Heart left ventricle (tissue), 16 donors: ENCODE measurements at regions not wholly inside any gene's neighbourhood (a gene's known extent, or its start where the extent isn't known, plus 50 kb on each side); places are given as distances from the start of the nearest gene placed in this dataset.

Source experiments
- ATAC-seq, 4 donors: fragments of 200-7000 bp; cut with Tn5 transposase; one replicate each; pipeline ENCODE4 v1.9.1; 2020 to 2022; ENCODE audit warnings: moderate library complexity in 4 of 4, mild to moderate bottlenecking in 3 of 4, moderate number of reproducible peaks in 1 of 4
- DNase-seq, 5 donors: peaks; one replicate each; pipeline ENCODE4 v3.0.0-alpha.2; 2020
- H3K27ac ChIP-seq, 12 donors: fragments of 200-600 bp; sonication (generic) in 4 of 12; one replicate each; pipeline versions ENCODE4 v1.5.0 to v1.8.0; 2016 to 2022; ENCODE audit warnings: mild to moderate bottlenecking in 2 of 12
- H3K27me3 ChIP-seq, 9 donors: fragments of 200-600 bp; sonication (generic) in 2 of 9; one replicate each; pipeline versions ENCODE4 v1.5.1 to v1.8.0; 2016 to 2022; ENCODE audit warnings: mild to moderate bottlenecking in 3 of 9
- H3K36me3 ChIP-seq, 9 donors: fragments of 200-600 bp; sonication (generic) in 2 of 9; one replicate each; pipeline versions ENCODE4 v1.5.0 to v1.8.0; 2018 to 2022; ENCODE audit warnings: mild to moderate bottlenecking in 2 of 9
- H3K4me1 ChIP-seq, 12 donors: fragments of 200-600 bp; sonication (generic) in 4 of 12; one replicate each; pipeline versions ENCODE4 v1.5.0 to v1.8.0; 2016 to 2022; ENCODE audit warnings: mild to moderate bottlenecking in 3 of 12
- H3K4me3 ChIP-seq, 12 donors: fragments of 200-600 bp; sonication (generic) in 4 of 12; one replicate each; pipeline versions ENCODE4 v1.5.0 to v1.8.0; 2017 to 2022; ENCODE audit warnings: mild to moderate bottlenecking in 9 of 12, moderate library complexity in 4 of 12
- H3K9me3 ChIP-seq, 12 donors: fragments of 200-600 bp; sonication (generic) in 4 of 12; one replicate each; pipeline versions ENCODE4 v1.5.0 to v1.8.0; 2016 to 2022; ENCODE audit warnings: mild to moderate bottlenecking in 1 of 12
- CTCF ChIP-seq, 12 donors: fragments of 200-600 bp; sonication (generic) in 4 of 12; IDR thresholded peaks; one replicate each; pipeline versions ENCODE4 v1.5.0 to v1.8.0; 2018 to 2022; ENCODE audit warnings: antibody characterized with exemption in 12 of 12, mild to moderate bottlenecking in 5 of 12
- POLR2A ChIP-seq, 2 donors: fragments of 450-650 bp; IDR thresholded peaks; one replicate each; pipeline ENCODE4 v1.6.1; 2017; ENCODE audit warnings: antibody characterized with exemption in 2 of 2, mild to moderate bottlenecking in 2 of 2, moderate library complexity in 2 of 2
- WGBS, 4 donors: extraction: QIAGEN DNeasy Blood & Tissue Kit in 2 of 4; methylation state at CpG; one replicate each; pipeline versions ENCODE4 v1.1.5 to v1.1.7; 2013 to 2018; 5-methylcytosine and 5-hydroxymethylcytosine counted together
- intact Hi-C, 10 donors: fragments of 100-400 bp; cut with DNase I; formaldehyde crosslinking; loops; one replicate each; pipeline versions ENCODE4 v1.11.1 to v1.14.2; 2022
- donor health status: ischemic (EF 13 %, LVEDD 7.1; RV severe dilation, severe dysfunction).
- donor health status: healthy with polysubstance abuse.
- donor health status: DM: no; HTN: yes; CAD: no.
- donor health status: DM: no; HTN: no; CAD: no.
- donor health status: ischemic (EF 25% LVEDD 6.9; RV normal size, moderate dysfunction).
- donor health status: ischemic (EF 25% LVEDD 5.7; RV mildly dilated, moderate dysfunction).
- donor health status: healthy.
- donor health status: DM: yes; HTN: yes; CAD: no.
- donor health status: ischemic (EF 35%, LVEDD 5.7; RV mildly dilated, moderate dysfunction).
- donor health status: nonischemic (EF 11% LVEDD 7.7; RV severe dilation, severe dysfunction).
- donor health status: DM: yes; HTN: yes; CAD: no.
- donor health status: PGD.
- donor health status: ischemic (EF 29% LVEDD 5.4; RV normal size, mild dysfunction).
- donor health status: nonischemic (EF 23%, LVEDD 6.1; RV moderate dilation, normal function).

- ATAC-seq = no peak
- H3K4me3 ChIP-seq = no peak overlapping the region
- H3K27me3 ChIP-seq = no peaks in the 10 kb centered on the region
- peaks cover 0 to 24% (median 6%) of the 10 kb centered on the region in 12 donors for H3K9me3 ChIP-seq
- H3K36me3 ChIP-seq = no peaks in the 10 kb centered on the region
- 68 to 86% (median 77%) methylated on average over 4 of the region's 4 CpGs for WGBS, 4 donors
- no peaks in the 10 kb centered on the region for H3K4me1 ChIP-seq
- no peak for TF ChIP-seq POLR2A (IDR thresholded peaks at IDR 0.05)
- no peak for TF ChIP-seq CTCF (IDR thresholded peaks at IDR 0.05)
- no peak for DNase-seq
- no peak overlapping the region for H3K27ac ChIP-seq
- intact Hi-C loops = no loop called here
Observed at GRCh38 chr5:118705959-118706667, 282.2 kb downstream of the DTWD2 start.

GRCh38 chr5:118703241-118703640 lies 285.1 kb downstream of the DTWD2 start:
- no peak for ATAC-seq
- 75 to 100% (median 80%) methylated on average over 1 to 2 of the region's 2 CpGs for WGBS, 4 donors
- intact Hi-C loops = no loop called here

GRCh38 chr5:118701791-118702190 lies 286.6 kb downstream of the DTWD2 start:
- no peaks in the 10 kb centered on the region for H3K4me1 ChIP-seq
- no peaks in the 10 kb centered on the region for H3K27me3 ChIP-seq
- H3K27ac ChIP-seq = no peak overlapping the region
- DNase-seq = no peak
- peaks cover 0 to 24% (median 6%) of the 10 kb centered on the region in 12 donors for H3K9me3 ChIP-seq
- no peak overlapping the region for H3K4me3 ChIP-seq
- H3K36me3 ChIP-seq = no peaks in the 10 kb centered on the region
- TF ChIP-seq CTCF (IDR thresholded peaks at IDR 0.05) (no peak), POLR2A (IDR thresholded peaks at IDR 0.05) (no peak)
- no peak for ATAC-seq
- intact Hi-C loops = no loop called here

More at GRCh38 chr5:118703241-118703640, 285.1 kb downstream of the DTWD2 start:
- no peak overlapping the region for H3K4me3 ChIP-seq
- no peaks in the 10 kb centered on the region for H3K27me3 ChIP-seq
- H3K4me1 ChIP-seq = no peaks in the 10 kb centered on the region
- no peak overlapping the region for H3K27ac ChIP-seq
- DNase-seq = no peak
- TF ChIP-seq POLR2A (IDR thresholded peaks at IDR 0.05) (no peak), CTCF (IDR thresholded peaks at IDR 0.05) (no peak)
- H3K9me3 ChIP-seq = peaks cover 0 to 24% (median 6%) of the 10 kb centered on the region in 12 donors
- H3K36me3 ChIP-seq = no peaks in the 10 kb centered on the region

GRCh38 chr5:118700510-118700909 lies 287.8 kb downstream of the DTWD2 start:
- Histone ChIP-seq H3K9me3 (peaks cover 0 to 24% (median 6%) of the 10 kb centered on the region in 12 donors), H3K27me3 (no peaks in the 10 kb centered on the region), H3K4me1 (no peaks in the 10 kb centered on the region), H3K4me3 (no peak overlapping the region), H3K36me3 (no peaks in the 10 kb centered on the region), H3K27ac (no peak overlapping the region)
- 36 to 45% (median 41%) methylated on average over 2 of the region's 2 CpGs for WGBS, 4 donors
- no peak for DNase-seq
- ATAC-seq = no peak
- TF ChIP-seq POLR2A (IDR thresholded peaks at IDR 0.05) (no peak), CTCF (IDR thresholded peaks at IDR 0.05) (no peak)
- intact Hi-C loops = no loop called here
